ENCODE measurements at regions not wholly inside any gene's neighbourhood (a gene's known extent, or its start where the extent isn't known, plus 50 kb on each side); places are given as distances from the start of the nearest gene placed in this dataset.

- Mint-ChIP-seq H3K4me1 (ENCODE audit: low read depth) (no peaks in the 10 kb centered on the region), H3K27me3 (no peaks in the 10 kb centered on the region), H3K4me3 (ENCODE audit: low read depth) (no peak overlapping the region), H3K27ac (no peak overlapping the region), H3K9me3 (ENCODE audit: low read depth) (no peaks in the 10 kb centered on the region), H3K36me3 (ENCODE audit: insufficient read depth) (no peaks in the 10 kb centered on the region)
- no peak for TF ChIP-seq CTCF (IDR thresholded peaks at IDR 0.05; ENCODE audit: unreplicated experiment)
- DNase-seq (ENCODE audit: low spot score, unreplicated experiment) = no peak
These were observed 178.7 kb upstream of the PCDH9 start for GRCh38 chr13:67408798-67409197.

GRCh38 chr13:67402546-67402945, 172.4 kb upstream of the PCDH9 start:
- Mint-ChIP-seq H3K27me3 (no peaks in the 10 kb centered on the region), H3K9me3 (ENCODE audit: low read depth) (peaks cover 12% of the 10 kb centered on the region), H3K4me3 (ENCODE audit: low read depth) (no peak overlapping the region), H3K4me1 (ENCODE audit: low read depth) (no peaks in the 10 kb centered on the region), H3K36me3 (ENCODE audit: insufficient read depth) (no peaks in the 10 kb centered on the region), H3K27ac (no peak overlapping the region)
- TF ChIP-seq CTCF (IDR thresholded peaks at IDR 0.05; ENCODE audit: unreplicated experiment) = no peak
- no peak for DNase-seq (ENCODE audit: low spot score, unreplicated experiment)

DNA sequence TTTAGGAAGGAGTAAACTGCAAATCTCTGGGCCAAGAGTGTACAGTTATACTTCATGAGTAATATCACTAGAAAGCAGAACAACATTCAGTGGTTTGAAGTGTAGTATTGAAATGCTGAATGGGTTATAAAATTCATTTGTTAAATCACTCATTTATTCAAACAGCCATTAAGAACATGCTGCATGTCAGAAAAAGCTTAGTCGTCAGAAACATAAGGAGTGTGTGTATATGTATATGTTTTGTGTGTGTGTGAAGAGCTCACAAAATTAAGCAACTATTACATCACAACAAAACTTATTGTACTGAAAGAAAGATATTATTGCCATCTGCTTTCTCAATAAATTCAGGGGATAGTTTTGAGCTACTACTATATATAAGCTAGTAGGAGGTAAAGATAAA, 165.4 kb upstream of the PCDH9 start:
- no peak overlapping the region for H3K4me3 Mint-ChIP-seq (ENCODE audit: low read depth)
- H3K36me3 Mint-ChIP-seq (ENCODE audit: insufficient read depth) = no peaks in the 10 kb centered on the region

DNA sequence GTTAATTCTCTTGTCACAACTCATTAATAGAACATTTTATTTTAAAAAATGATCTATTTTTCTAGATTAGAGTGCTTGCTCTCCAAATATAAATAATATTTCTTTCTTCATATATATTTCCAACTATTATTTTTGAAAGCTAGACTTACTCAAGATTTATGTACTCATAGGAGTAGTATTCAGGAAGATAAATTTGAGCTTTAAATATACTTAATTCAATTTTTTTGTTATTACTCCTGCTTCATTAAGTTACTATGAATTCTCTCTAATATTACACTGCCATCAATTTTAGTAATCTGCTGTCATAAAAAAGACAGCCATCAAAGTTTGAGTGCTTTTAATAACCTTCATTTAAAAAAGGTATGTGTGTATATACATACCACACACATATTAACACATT, 161.9 kb upstream of the PCDH9 start:
- H3K27me3 Mint-ChIP-seq = no peaks in the 10 kb centered on the region
- no peaks in the 10 kb centered on the region for H3K4me1 Mint-ChIP-seq (ENCODE audit: low read depth)
- no peak overlapping the region for H3K27ac Mint-ChIP-seq
- H3K36me3 Mint-ChIP-seq (ENCODE audit: insufficient read depth) = no peaks in the 10 kb centered on the region
- TF ChIP-seq CTCF (IDR thresholded peaks at IDR 0.05; ENCODE audit: unreplicated experiment) = no peak
- DNase-seq (ENCODE audit: low spot score, unreplicated experiment) = no peak
- H3K4me3 Mint-ChIP-seq (ENCODE audit: low read depth) = no peak overlapping the region
- H3K9me3 Mint-ChIP-seq (ENCODE audit: low read depth) = no peaks in the 10 kb centered on the region

More for the DNA sequence above, 165.4 kb upstream of the PCDH9 start:
- Mint-ChIP-seq H3K27ac (no peak overlapping the region), H3K27me3 (no peaks in the 10 kb centered on the region), H3K4me1 (ENCODE audit: low read depth) (no peaks in the 10 kb centered on the region), H3K9me3 (ENCODE audit: low read depth) (peaks cover 12% of the 10 kb centered on the region)
- no peak for TF ChIP-seq CTCF (IDR thresholded peaks at IDR 0.05; ENCODE audit: unreplicated experiment)
- no peak for DNase-seq (ENCODE audit: low spot score, unreplicated experiment)

DNA sequence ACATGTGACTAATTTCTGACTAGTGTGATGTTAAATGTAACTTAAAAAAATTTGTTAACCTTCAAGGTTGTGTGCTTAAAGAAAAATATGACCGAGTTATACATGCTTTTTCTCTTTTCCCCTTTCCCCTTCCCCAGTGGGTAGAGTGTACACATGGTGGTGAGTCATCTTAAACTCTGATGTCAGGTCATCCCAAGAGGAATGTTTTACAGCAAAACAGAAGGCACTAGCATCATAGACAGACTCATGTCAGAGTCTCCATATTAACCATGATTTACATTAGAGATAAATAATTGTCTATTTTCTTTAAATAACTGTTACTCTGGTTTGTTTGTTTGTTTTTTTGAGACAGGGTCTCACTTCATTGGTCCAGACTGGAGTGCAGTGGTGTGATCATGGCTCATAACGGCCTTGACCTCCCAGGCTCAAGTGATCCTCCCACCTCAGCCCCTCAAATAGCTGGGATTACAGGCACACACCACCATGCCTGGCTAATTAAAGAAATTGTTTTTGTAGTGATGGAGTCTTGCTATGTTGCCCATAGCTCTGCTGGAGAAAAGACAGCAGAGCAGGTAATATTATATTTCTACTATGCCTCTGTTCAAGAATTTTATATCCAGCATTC, 160.4 kb upstream of the PCDH9 start:
- Mint-ChIP-seq H3K27ac (no peak overlapping the region), H3K27me3 (no peaks in the 10 kb centered on the region), H3K36me3 (ENCODE audit: insufficient read depth) (no peaks in the 10 kb centered on the region), H3K4me3 (ENCODE audit: low read depth) (no peak overlapping the region), H3K9me3 (ENCODE audit: low read depth) (peaks cover 5% of the 10 kb centered on the region), H3K4me1 (ENCODE audit: low read depth) (no peaks in the 10 kb centered on the region)
- TF ChIP-seq CTCF (IDR thresholded peaks at IDR 0.05; ENCODE audit: unreplicated experiment) = no peak
- DNase-seq (ENCODE audit: low spot score, unreplicated experiment) = no peak

All from progenitor cell of endocrine pancreas (in vitro differentiated cells).